ENCODE measurements at regions not wholly inside any gene's neighbourhood (a gene's known extent, or its start where the extent isn't known, plus 50 kb on each side); places are given as distances from the start of the nearest gene placed in this dataset.

GRCh38 chr10:81082621-81083376 is 545.1 kb downstream of the SH2D4B start:
- DNase-seq = no peak
- peaks cover 0 to 25% (median 17%) of the 10 kb centered on the region in 4 donors for H3K9me3 ChIP-seq
- no peaks in the 10 kb centered on the region for H3K4me1 ChIP-seq
- TF ChIP-seq CTCF (IDR thresholded peaks at IDR 0.05) = no peak
- TF ChIP-seq POLR2A (IDR thresholded peaks at IDR 0.05) = no peak
- TF ChIP-seq EP300 (IDR thresholded peaks at IDR 0.05) = no peak
- no peak for TF ChIP-seq POLR2AphosphoS5 (IDR thresholded peaks at IDR 0.05)
- H3K4me3 ChIP-seq = no peak overlapping the region
- 63 to 70% (median 68%) methylated on average over 2 to 5 of the region's 5 CpGs for WGBS, 5 donors
- H3K27ac ChIP-seq = no peak overlapping the region
- no peaks in the 10 kb centered on the region for H3K36me3 ChIP-seq
- no peaks in the 10 kb centered on the region for H3K27me3 ChIP-seq
- intact Hi-C loops (cut with DNase I; ENCODE audit: low total_unique reads) = no loop called here

GRCh38 chr10:81093056-81093455 is 555.4 kb downstream of the SH2D4B start:
- H3K36me3 ChIP-seq = no peaks in the 10 kb centered on the region
- H3K27ac ChIP-seq = no peak overlapping the region
- no peaks in the 10 kb centered on the region for H3K27me3 ChIP-seq
- intact Hi-C loops (cut with DNase I; ENCODE audit: low total_unique reads) = no loop called here
- H3K9me3 ChIP-seq = peaks cover 0 to 19% (median 5%) of the 10 kb centered on the region in 4 donors
- no peak overlapping the region for H3K4me3 ChIP-seq
- 74 to 92% (median 84%) methylated on average over 5 to 6 of the region's 6 CpGs for WGBS, 5 donors
- no peak for DNase-seq
- no peaks in the 10 kb centered on the region for H3K4me1 ChIP-seq
- TF ChIP-seq POLR2A (IDR thresholded peaks at IDR 0.05) = no peak

- Histone ChIP-seq H3K36me3 (no peaks in the 10 kb centered on the region), H3K27ac (no peak overlapping the region), H3K4me3 (no peak overlapping the region), H3K9me3 (peaks cover 0 to 14% (median 11%) of the 10 kb centered on the region in 4 donors), H3K27me3 (no peaks in the 10 kb centered on the region), H3K4me1 (no peaks in the 10 kb centered on the region)
- WGBS, 5 donors = 83 to 91% (median 85%) methylated on average over 2 of the region's 2 CpGs
- TF ChIP-seq CTCF (IDR thresholded peaks at IDR 0.05) (no peak), POLR2A (IDR thresholded peaks at IDR 0.05) (no peak), POLR2AphosphoS5 (IDR thresholded peaks at IDR 0.05) (no peak), EP300 (IDR thresholded peaks at IDR 0.05) (no peak)
- intact Hi-C loops (cut with DNase I; ENCODE audit: low total_unique reads) = no loop called here
- no peak for DNase-seq
These were observed 557.5 kb downstream of the SH2D4B start for GRCh38 chr10:81095238-81095637.

- intact Hi-C loops (cut with DNase I; ENCODE audit: low total_unique reads) = no loop called here
- TF ChIP-seq CTCF (IDR thresholded peaks at IDR 0.05) = no peak
- no peak for TF ChIP-seq POLR2AphosphoS5 (IDR thresholded peaks at IDR 0.05)
- no peak for TF ChIP-seq EP300 (IDR thresholded peaks at IDR 0.05)
- no peak for TF ChIP-seq POLR2A (IDR thresholded peaks at IDR 0.05)
- H3K4me1 ChIP-seq = no peaks in the 10 kb centered on the region
- WGBS, 5 donors = 61 to 75% (median 65%) methylated on average over 1 of the region's 1 CpG
- H3K27ac ChIP-seq = no peak overlapping the region
- peaks cover 0 to 14% (median 11%) of the 10 kb centered on the region in 4 donors for H3K9me3 ChIP-seq
- H3K27me3 ChIP-seq = no peaks in the 10 kb centered on the region
- DNase-seq = no peak
- H3K4me3 ChIP-seq = no peak overlapping the region
- no peaks in the 10 kb centered on the region for H3K36me3 ChIP-seq
These were observed 558.9 kb downstream of the SH2D4B start for GRCh38 chr10:81096558-81096957.

GRCh38 chr10:81101062-81101461 is 563.4 kb downstream of the SH2D4B start:
- Histone ChIP-seq H3K4me3 (no peak overlapping the region), H3K27ac (no peak overlapping the region), H3K36me3 (no peaks in the 10 kb centered on the region), H3K9me3 (peaks cover 0 to 12% (median 0%) of the 10 kb centered on the region in 4 donors), H3K27me3 (no peaks in the 10 kb centered on the region), H3K4me1 (no peaks in the 10 kb centered on the region)
- TF ChIP-seq POLR2A (IDR thresholded peaks at IDR 0.05) (no peak), POLR2AphosphoS5 (IDR thresholded peaks at IDR 0.05) (no peak), EP300 (IDR thresholded peaks at IDR 0.05) (no peak), CTCF (IDR thresholded peaks at IDR 0.05) (no peak)
- DNase-seq = no peak
- intact Hi-C loops (cut with DNase I; ENCODE audit: low total_unique reads) = no loop called here

Data from stomach (tissue), 8 donors.